HepG2 (cell line): ENCODE measurements at regions not wholly inside any gene's neighbourhood (a gene's known extent, or its start where the extent isn't known, plus 50 kb on each side); places are given as distances from the start of the nearest gene placed in this dataset.

Experiments used
- ARID5B ChIP-seq: IDR thresholded peaks from 2 replicates; pipeline ENCODE4 v1.4.0; 2020; ENCODE audit warnings: mild to moderate bottlenecking, missing genetic modification reagents
- CBX1 ChIP-seq: IDR thresholded peaks from one replicate; pipeline ENCODE4 v1.6.1; 2016; ENCODE audit warnings: antibody characterized with exemption, low read depth
- E2F5 ChIP-seq: sonication (generic); formaldehyde crosslinking; conservative IDR thresholded peaks from 2 replicates; pipeline ENCODE4 v1.4.0; 2020; ENCODE audit warnings: missing genetic modification reagents
- LCORL ChIP-seq, 2 experiments: fragments of 450-650 bp in 1 of 2; sonication (generic) in 1 of 2; formaldehyde crosslinking in 1 of 2; IDR thresholded peaks; 2 replicates each; pipeline versions ENCODE4 v1.5.0 to v1.6.1; 2017 to 2020; ENCODE audit warnings: antibody characterized with exemption in 1 of 2, missing genetic modification reagents in 1 of 2
- MBD4 ChIP-seq: IDR thresholded peaks from 2 replicates; pipeline ENCODE4 v1.6.1; 2012; ENCODE audit warnings: low read length, inconsistent platforms, borderline replicate concordance
- MTA1 ChIP-seq: sonication (generic); formaldehyde crosslinking; IDR thresholded peaks from 2 replicates; pipeline ENCODE4 v1.4.0; 2020; ENCODE audit warnings: missing genetic modification reagents, mild to moderate bottlenecking, borderline replicate concordance
- MTF1 ChIP-seq: sonication (generic); formaldehyde crosslinking; IDR thresholded peaks from 2 replicates; pipeline ENCODE4 v1.5.0; 2020; ENCODE audit warnings: missing genetic modification reagents
- RAD21 ChIP-seq: fragments of 450-650 bp; formaldehyde crosslinking; IDR thresholded peaks from 2 replicates; pipeline ENCODE4 v1.5.0; 2020; ENCODE audit warnings: mild to moderate bottlenecking
- SMYD3 ChIP-seq: sonication (generic); formaldehyde crosslinking; IDR thresholded peaks from 2 replicates; pipeline ENCODE4 v1.8.1; 2023; ENCODE audit warnings: mild to moderate bottlenecking, missing genetic modification reagents
- SNAI1 ChIP-seq: sonication (generic); formaldehyde crosslinking; IDR thresholded peaks from 2 replicates; pipeline ENCODE4 v1.5.0; 2020; ENCODE audit warnings: mild to moderate bottlenecking, missing genetic modification reagents, borderline replicate concordance
- TBP ChIP-seq: sonication (generic); formaldehyde crosslinking; IDR thresholded peaks from 2 replicates; pipeline ENCODE4 v1.5.0; 2020; ENCODE audit warnings: missing genetic modification reagents
- TBX2 ChIP-seq: sonication (generic); formaldehyde crosslinking; IDR thresholded peaks from 2 replicates; pipeline ENCODE4 v1.5.0; 2020; ENCODE audit warnings: missing genetic modification reagents, mild to moderate bottlenecking, borderline replicate concordance
- TBX3 ChIP-seq: fragments of 450-650 bp; IDR thresholded peaks from 2 replicates; pipeline ENCODE4 v1.6.1; 2017; ENCODE audit warnings: antibody characterized with exemption, mild to moderate bottlenecking, inconsistent platforms, borderline replicate concordance
- ZBTB43 ChIP-seq: sonication (generic); formaldehyde crosslinking; conservative IDR thresholded peaks from 2 replicates; pipeline ENCODE4 v1.4.0; 2020; ENCODE audit warnings: missing genetic modification reagents
- ZBTB8A ChIP-seq: sonication (generic); formaldehyde crosslinking; IDR thresholded peaks from 2 replicates; pipeline ENCODE4 v1.4.0; 2020; ENCODE audit warnings: mild to moderate bottlenecking, low read depth, missing genetic modification reagents, borderline replicate concordance
- ZNF230 ChIP-seq: sonication (generic); formaldehyde crosslinking; IDR thresholded peaks from 2 replicates; pipeline ENCODE4 v1.4.0; 2020; ENCODE audit warnings: mild to moderate bottlenecking, missing genetic modification reagents
- ZNF414 ChIP-seq: sonication (generic); formaldehyde crosslinking; IDR thresholded peaks from 2 replicates; pipeline ENCODE4 v1.5.0; 2020; ENCODE audit warnings: missing genetic modification reagents
- ZNF614 ChIP-seq: IDR thresholded peaks from 2 replicates; pipeline ENCODE4 v1.6.1; 2018; ENCODE audit warnings: missing biosample characterization, missing genetic modification reagents, inconsistent platforms, borderline replicate concordance
- ZNF704 ChIP-seq: sonication (generic); formaldehyde crosslinking; IDR thresholded peaks from 2 replicates; pipeline ENCODE4 v1.8.1; 2023; ENCODE audit warnings: mild to moderate bottlenecking, inconsistent platforms, moderate library complexity, missing genetic modification reagents, borderline replicate concordance
- ZNF75D ChIP-seq: sonication (generic); formaldehyde crosslinking; IDR thresholded peaks from 2 replicates; pipeline ENCODE4 v1.8.1; 2023; ENCODE audit warnings: missing genetic modification reagents, mild to moderate bottlenecking, borderline replicate concordance
- ZNF788 ChIP-seq: sonication (generic); formaldehyde crosslinking; IDR thresholded peaks from 2 replicates; pipeline ENCODE4 v1.5.0; 2020; ENCODE audit warnings: mild to moderate bottlenecking, missing genetic modification reagents, borderline replicate concordance

GRCh38 chr3:188036375-188037194 is 117.4 kb upstream of the LPP start (continued):
- TF ChIP-seq ZBTB43 (peak; percentile 87), TBP (CRISPR knock-in tag) (no peak), TBX2 (CRISPR knock-in tag) (peak; percentile 99), ZNF230 (CRISPR knock-in tag) (0 out of 2 replicates have a peak, but pooled peaks have one; percentile 72), MTA1 (CRISPR knock-in tag) (no peak; the same call in 1 of the 2 replicates), ZNF414 (CRISPR knock-in tag) (peak; percentile 80; the same call in 1 of the 2 replicates), ZNF704 (CRISPR knock-in tag) (no peak), MBD4 (peak; percentile 98), ZBTB8A (CRISPR knock-in tag) (no peak), E2F5 (no peak), RAD21 (peak; percentile 46), ARID5B (peak; percentile 100), ZNF75D (CRISPR knock-in tag) (no peak), ZNF614 (CRISPR knock-in tag) (peak; percentile 89), MTF1 (no peak), CBX1 (peak; percentile 19), SMYD3 (CRISPR knock-in tag) (peak; percentile 89; the same call in 1 of the 2 replicates), ZNF788 (CRISPR knock-in tag) (peak; percentile 78; the same call in 1 of the 2 replicates), SNAI1 (CRISPR knock-in tag) (0 out of 2 replicates have a peak, but pooled peaks have one; percentile 19), TBX3 (peak; percentile 98), LCORL (IDR thresholded peaks at IDR 0.05) (peak; percentile 42; the same call in 1 of the 2 replicates), LCORL (CRISPR knock-in tag; IDR thresholded peaks at IDR 0.05) (peak; percentile 90)
